Progenitor cell of endocrine pancreas (in vitro differentiated cells): ENCODE measurements at regions not wholly inside any gene's neighbourhood (a gene's known extent, or its start where the extent isn't known, plus 50 kb on each side); places are given as distances from the start of the nearest gene placed in this dataset.

Source experiments
- DNase-seq: peaks from one replicate; pipeline ENCODE4 v3.0.0; 2021; ENCODE audit warnings: low spot score; ENCODE audit not compliant: unreplicated experiment
- H3K27ac Mint-ChIP-seq: 2 replicates; pipeline ENCODE4 v1.8.0; 2021; ENCODE audit warnings: mild to moderate bottlenecking, moderate library complexity, mixed read lengths
- H3K27me3 Mint-ChIP-seq: 2 replicates; pipeline ENCODE4 v1.8.0; 2021; ENCODE audit warnings: mixed read lengths
- H3K36me3 Mint-ChIP-seq: 2 replicates; pipeline ENCODE4 v1.8.0; 2022; ENCODE audit warnings: mixed read lengths; ENCODE audit not compliant: insufficient read depth
- H3K4me1 Mint-ChIP-seq: 2 replicates; pipeline ENCODE4 v1.8.0; 2021; ENCODE audit warnings: low read depth, mixed read lengths
- H3K4me3 Mint-ChIP-seq: 2 replicates; pipeline ENCODE4 v1.8.0; 2021; ENCODE audit warnings: low read depth, mild to moderate bottlenecking, moderate library complexity, mixed read lengths
- H3K9me3 Mint-ChIP-seq: 2 replicates; pipeline ENCODE4 v1.8.0; 2021; ENCODE audit warnings: low read depth, mixed read lengths
- TF ChIP-seq, protein P1 (sequence below): fragments of 200-600 bp; sonication (generic); IDR thresholded peaks from one replicate; pipeline ENCODE4 v1.5.0; 2021; ENCODE audit warnings: antibody characterized with exemption, mild to moderate bottlenecking; ENCODE audit not compliant: unreplicated experiment

DNA sequence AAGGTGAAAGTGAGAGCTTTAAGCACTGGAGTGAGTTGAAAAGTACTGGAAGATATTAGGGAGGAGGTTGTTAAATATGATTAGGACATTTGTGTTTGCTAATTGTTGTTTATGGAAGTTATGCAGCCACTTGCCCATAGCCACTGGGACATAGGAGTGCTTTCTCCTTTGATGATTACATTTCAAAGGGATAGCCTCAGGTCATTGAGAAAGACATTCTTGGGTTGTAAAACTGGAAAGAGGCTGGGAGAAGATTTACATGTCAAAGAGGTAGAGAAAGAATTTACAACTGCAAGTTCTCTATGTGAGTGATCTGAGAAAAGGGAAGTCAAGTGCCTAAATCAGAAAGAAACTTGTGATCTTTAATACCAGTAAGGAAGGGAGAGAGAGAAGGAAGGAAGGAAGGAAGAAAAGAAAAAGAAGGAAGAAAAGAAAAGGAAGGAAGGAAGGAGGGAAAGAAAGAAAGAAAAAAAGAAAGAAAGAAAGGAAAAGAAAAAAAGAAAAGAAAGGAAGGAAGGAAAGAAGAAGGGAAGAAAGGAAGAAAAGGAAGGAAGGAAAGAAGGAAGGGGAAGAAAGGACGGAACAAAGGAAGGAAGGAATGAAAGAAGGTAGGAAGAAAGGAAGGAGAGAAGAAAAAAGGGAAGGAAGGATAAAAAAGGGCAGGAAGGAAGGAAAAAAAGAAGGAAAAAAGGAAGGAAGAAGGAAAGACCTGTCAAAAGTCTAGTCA, 284.6 kb upstream of the DPYD start:
- TF ChIP-seq, protein P1, sequence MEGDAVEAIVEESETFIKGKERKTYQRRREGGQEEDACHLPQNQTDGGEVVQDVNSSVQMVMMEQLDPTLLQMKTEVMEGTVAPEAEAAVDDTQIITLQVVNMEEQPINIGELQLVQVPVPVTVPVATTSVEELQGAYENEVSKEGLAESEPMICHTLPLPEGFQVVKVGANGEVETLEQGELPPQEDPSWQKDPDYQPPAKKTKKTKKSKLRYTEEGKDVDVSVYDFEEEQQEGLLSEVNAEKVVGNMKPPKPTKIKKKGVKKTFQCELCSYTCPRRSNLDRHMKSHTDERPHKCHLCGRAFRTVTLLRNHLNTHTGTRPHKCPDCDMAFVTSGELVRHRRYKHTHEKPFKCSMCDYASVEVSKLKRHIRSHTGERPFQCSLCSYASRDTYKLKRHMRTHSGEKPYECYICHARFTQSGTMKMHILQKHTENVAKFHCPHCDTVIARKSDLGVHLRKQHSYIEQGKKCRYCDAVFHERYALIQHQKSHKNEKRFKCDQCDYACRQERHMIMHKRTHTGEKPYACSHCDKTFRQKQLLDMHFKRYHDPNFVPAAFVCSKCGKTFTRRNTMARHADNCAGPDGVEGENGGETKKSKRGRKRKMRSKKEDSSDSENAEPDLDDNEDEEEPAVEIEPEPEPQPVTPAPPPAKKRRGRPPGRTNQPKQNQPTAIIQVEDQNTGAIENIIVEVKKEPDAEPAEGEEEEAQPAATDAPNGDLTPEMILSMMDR, result no peak
- Mint-ChIP-seq H3K9me3 (peaks cover 3% of the 10 kb centered on the region), H3K4me1 (peaks cover 23% of the 10 kb centered on the region), H3K36me3 (no peaks in the 10 kb centered on the region), H3K4me3 (no peak overlapping the region), H3K27me3 (no peaks in the 10 kb centered on the region), H3K27ac (no peak overlapping the region)
- no peak for DNase-seq

DNA sequence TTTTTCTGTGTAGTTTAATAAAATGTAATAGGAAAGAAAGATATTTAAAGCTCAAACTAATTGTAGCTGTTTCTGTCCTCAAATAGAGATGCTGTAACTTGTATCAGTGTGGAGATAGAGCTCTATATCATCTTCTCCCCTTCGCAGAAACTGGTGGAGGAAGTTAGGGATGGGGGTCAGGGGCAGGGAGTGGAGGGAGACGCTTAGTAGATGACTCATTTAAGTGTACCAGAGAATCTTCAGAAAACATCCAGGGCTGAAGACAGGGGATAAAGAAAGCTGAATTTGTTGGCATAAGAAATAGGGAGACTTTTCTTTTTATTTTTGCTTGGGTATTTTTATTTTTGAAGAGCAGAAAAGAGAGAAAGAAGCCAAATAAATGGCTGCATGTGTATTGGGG, 282.6 kb upstream of the DPYD start:
- TF ChIP-seq, protein P1, result no peak
- peaks cover 3% of the 10 kb centered on the region for H3K9me3 Mint-ChIP-seq
- no peaks in the 10 kb centered on the region for H3K36me3 Mint-ChIP-seq
- no peak overlapping the region for H3K27ac Mint-ChIP-seq
- no peak for DNase-seq
- no peak overlapping the region for H3K4me3 Mint-ChIP-seq
- no peaks in the 10 kb centered on the region for H3K27me3 Mint-ChIP-seq
- peaks cover 7% of the 10 kb centered on the region for H3K4me1 Mint-ChIP-seq

DNA sequence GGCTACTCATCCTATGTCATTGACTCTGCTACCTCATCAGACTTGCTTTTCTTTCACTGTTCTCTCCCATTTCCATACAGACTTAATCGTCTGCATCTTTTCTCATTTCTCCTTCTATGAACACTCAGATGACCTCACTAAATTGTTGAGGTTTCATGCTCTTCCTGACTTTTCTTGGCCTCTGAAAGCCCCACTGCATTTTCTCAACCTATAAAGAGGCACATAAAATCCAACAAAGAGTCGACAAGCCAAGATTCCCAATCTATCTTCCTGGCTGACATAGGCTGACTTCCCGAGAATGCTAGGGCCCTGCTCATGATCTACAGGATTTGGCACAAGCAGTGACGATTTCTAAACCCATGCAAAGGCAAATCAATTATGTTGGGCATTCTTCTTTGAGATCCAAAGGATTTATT, 280.8 kb upstream of the DPYD start:
- peaks cover 1% of the 10 kb centered on the region for H3K4me1 Mint-ChIP-seq
- no peaks in the 10 kb centered on the region for H3K9me3 Mint-ChIP-seq
- TF ChIP-seq, protein P1, result no peak
- no peak overlapping the region for H3K4me3 Mint-ChIP-seq
- H3K27ac Mint-ChIP-seq, result no peak overlapping the region
- no peaks in the 10 kb centered on the region for H3K36me3 Mint-ChIP-seq
- no peak for DNase-seq
- no peaks in the 10 kb centered on the region for H3K27me3 Mint-ChIP-seq

DNA sequence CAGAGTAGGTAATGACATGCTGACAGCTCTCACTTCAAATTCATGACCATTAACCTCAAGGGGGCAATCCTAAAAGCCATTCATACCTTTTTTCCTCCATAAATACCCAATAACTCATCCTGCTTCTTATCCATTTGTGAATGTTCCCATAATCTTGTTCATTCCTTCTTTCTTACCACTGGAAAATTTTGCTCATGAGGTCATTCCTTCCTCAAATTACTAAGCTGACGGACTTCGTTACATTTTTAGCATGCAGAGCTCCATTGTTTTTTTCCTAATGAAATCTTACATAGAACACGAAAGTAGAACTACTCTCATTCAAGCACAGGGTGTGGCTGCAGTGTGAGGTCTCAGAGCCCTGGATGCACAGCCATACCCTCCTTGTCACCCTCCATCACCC, 276.5 kb upstream of the DPYD start:
- Mint-ChIP-seq H3K27ac (no peak overlapping the region), H3K4me1 (peaks cover 9% of the 10 kb centered on the region), H3K4me3 (no peak overlapping the region), H3K36me3 (no peaks in the 10 kb centered on the region), H3K27me3 (no peaks in the 10 kb centered on the region), H3K9me3 (peaks cover 4% of the 10 kb centered on the region)
- DNase-seq, result no peak
- TF ChIP-seq, protein P1, result no peak

DNA sequence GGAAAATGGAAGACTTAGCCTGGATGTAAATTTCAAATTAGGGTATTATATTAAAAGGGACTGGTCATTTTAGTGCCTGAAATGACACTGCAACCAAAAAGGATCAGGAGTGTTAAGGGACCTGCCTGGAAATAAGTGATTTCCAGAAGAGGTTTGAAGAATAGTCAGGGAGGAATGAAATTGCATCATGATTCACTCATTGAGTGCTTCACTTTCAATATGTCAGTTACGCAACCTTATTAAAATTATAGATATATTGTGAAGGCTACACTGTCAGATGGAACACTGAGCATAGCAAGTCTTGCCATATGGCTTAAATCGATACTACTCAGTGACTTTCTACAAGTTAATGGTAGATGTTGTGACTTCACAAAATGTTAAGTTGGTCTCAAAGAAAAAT, 275.2 kb upstream of the DPYD start:
- no peak for DNase-seq
- Mint-ChIP-seq H3K4me3 (no peak overlapping the region), H3K9me3 (peaks cover 4% of the 10 kb centered on the region), H3K4me1 (peaks cover 9% of the 10 kb centered on the region), H3K36me3 (no peaks in the 10 kb centered on the region), H3K27me3 (no peaks in the 10 kb centered on the region), H3K27ac (no peak overlapping the region)
- TF ChIP-seq, protein P1, result no peak
